ENCODE measurements at regions not wholly inside any gene's neighbourhood (a gene's known extent, or its start where the extent isn't known, plus 50 kb on each side); places are given as distances from the start of the nearest gene placed in this dataset.
A peak's percentile ranks its signal among the peaks of the same experiment; 100 is the strongest.

DNA sequence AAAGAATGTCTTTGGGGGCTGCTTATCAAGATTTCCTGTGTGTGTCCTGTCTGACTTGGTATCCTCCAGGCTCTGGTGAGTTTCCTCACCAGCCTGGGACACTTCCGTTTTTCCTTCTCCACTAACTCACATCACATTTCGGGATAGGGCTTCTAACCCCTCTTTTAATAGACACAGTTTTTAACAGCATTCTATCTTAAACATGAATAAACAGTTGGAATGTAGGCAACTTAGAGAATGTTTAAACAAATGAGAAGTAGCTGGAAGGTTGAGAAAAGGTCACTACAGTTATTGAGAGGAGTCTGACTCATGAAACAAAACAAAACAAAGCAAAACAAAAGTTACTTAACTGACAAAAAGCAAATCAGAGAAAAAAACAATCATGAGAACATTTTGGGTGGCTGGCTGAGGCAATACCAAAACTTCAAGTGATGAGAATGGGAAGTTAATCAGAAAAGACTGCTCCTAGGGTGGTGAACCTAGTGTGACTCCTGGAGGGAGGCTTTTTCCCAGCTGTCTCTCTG is 64.7 kb upstream of the CTSC start:
- H3K4me3 Mint-ChIP-seq (ENCODE audit: unreplicated experiment): peak overlapping the region; percentile 0
- H3K4me1 Mint-ChIP-seq (ENCODE audit: low read depth): peaks cover 17% of the 10 kb centered on the region
- peak overlapping the region; percentile 75 for H3K27ac Mint-ChIP-seq (ENCODE audit: unreplicated experiment)
- H3K36me3 Mint-ChIP-seq (ENCODE audit: low read depth): no peaks in the 10 kb centered on the region
- peaks cover 2% of the 10 kb centered on the region for H3K27me3 Mint-ChIP-seq (ENCODE audit: low read depth)
- DNase-seq (ENCODE audit: low spot score): no peak
- no peak for TF ChIP-seq CTCF (IDR thresholded peaks at IDR 0.05)
- H3K9me3 Mint-ChIP-seq (ENCODE audit: low read depth): no peaks in the 10 kb centered on the region

- Mint-ChIP-seq H3K4me1 (ENCODE audit: low read depth) (peaks cover 17% of the 10 kb centered on the region), H3K36me3 (ENCODE audit: low read depth) (peaks cover 2% of the 10 kb centered on the region), H3K27me3 (ENCODE audit: low read depth) (peaks cover 2% of the 10 kb centered on the region), H3K9me3 (ENCODE audit: low read depth) (no peaks in the 10 kb centered on the region), H3K27ac (ENCODE audit: unreplicated experiment) (no peak overlapping the region), H3K4me3 (ENCODE audit: unreplicated experiment) (no peak overlapping the region)
- TF ChIP-seq CTCF (IDR thresholded peaks at IDR 0.05): no peak
- DNase-seq (ENCODE audit: low spot score): no peak
Observed at GRCh38 chr11:88398791-88399570, 61.4 kb upstream of the CTSC start.

GRCh38 chr11:88398372-88398771 is 60.8 kb upstream of the CTSC start:
- Mint-ChIP-seq H3K27me3 (ENCODE audit: low read depth) (peaks cover 2% of the 10 kb centered on the region), H3K36me3 (ENCODE audit: low read depth) (peaks cover 2% of the 10 kb centered on the region), H3K4me3 (ENCODE audit: unreplicated experiment) (no peak overlapping the region), H3K4me1 (ENCODE audit: low read depth) (peaks cover 17% of the 10 kb centered on the region), H3K27ac (ENCODE audit: unreplicated experiment) (no peak overlapping the region), H3K9me3 (ENCODE audit: low read depth) (no peaks in the 10 kb centered on the region)
- TF ChIP-seq CTCF (IDR thresholded peaks at IDR 0.05): no peak
- DNase-seq (ENCODE audit: low spot score): no peak

- no peaks in the 10 kb centered on the region for H3K9me3 Mint-ChIP-seq (ENCODE audit: low read depth)
- H3K27ac Mint-ChIP-seq (ENCODE audit: unreplicated experiment): no peak overlapping the region
- no peak overlapping the region for H3K4me3 Mint-ChIP-seq (ENCODE audit: unreplicated experiment)
- peaks cover 14% of the 10 kb centered on the region for H3K27me3 Mint-ChIP-seq (ENCODE audit: low read depth)
- no peaks in the 10 kb centered on the region for H3K36me3 Mint-ChIP-seq (ENCODE audit: low read depth)
- TF ChIP-seq CTCF (IDR thresholded peaks at IDR 0.05): no peak
- no peak for DNase-seq (ENCODE audit: low spot score)
- H3K4me1 Mint-ChIP-seq (ENCODE audit: low read depth): no peaks in the 10 kb centered on the region
Observed at GRCh38 chr11:88390254-88390653, 52.7 kb upstream of the CTSC start.

DNA sequence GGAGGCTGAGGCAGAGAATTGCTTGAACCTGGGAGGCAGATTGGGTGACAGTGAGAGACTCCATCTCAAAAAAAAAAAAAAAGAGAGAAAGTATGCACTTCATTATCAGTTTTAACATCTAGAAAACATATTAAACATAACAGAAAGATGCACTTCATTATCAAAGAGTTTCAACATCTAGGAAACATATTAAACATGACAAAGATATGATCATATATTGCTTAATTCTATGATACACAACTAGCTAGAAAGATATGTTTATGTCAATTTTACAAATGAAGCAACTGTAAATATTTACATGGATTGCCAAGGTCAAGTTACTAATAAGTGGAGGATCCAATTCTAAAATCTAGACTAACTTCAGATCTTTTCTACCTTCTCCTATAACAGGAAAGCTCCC is 50.4 kb upstream of the CTSC start:
- no peak for DNase-seq (ENCODE audit: low spot score)
- no peak for TF ChIP-seq CTCF (IDR thresholded peaks at IDR 0.05)
- no peaks in the 10 kb centered on the region for H3K36me3 Mint-ChIP-seq (ENCODE audit: low read depth)
- no peak overlapping the region for H3K27ac Mint-ChIP-seq (ENCODE audit: unreplicated experiment)
- H3K4me3 Mint-ChIP-seq (ENCODE audit: unreplicated experiment): no peak overlapping the region
- H3K27me3 Mint-ChIP-seq (ENCODE audit: low read depth): peaks cover 14% of the 10 kb centered on the region
- no peaks in the 10 kb centered on the region for H3K9me3 Mint-ChIP-seq (ENCODE audit: low read depth)
- peaks cover 12% of the 10 kb centered on the region for H3K4me1 Mint-ChIP-seq (ENCODE audit: low read depth)
